Esophagus squamous epithelium (tissue), 5 donors: ENCODE measurements at regions not wholly inside any gene's neighbourhood (a gene's known extent, or its start where the extent isn't known, plus 50 kb on each side); places are given as distances from the start of the nearest gene placed in this dataset.

Experiments
- DNase-seq: peaks from one replicate; lab custom pipeline; 2025; lab: John Stamatoyannopoulos, UW
- H3K27ac ChIP-seq, 4 donors: fragments of 200-600 bp; sonication (generic); one replicate each; pipeline ENCODE4 v1.5.1; 2016 to 2019; ENCODE audit warnings: mild to moderate bottlenecking in 1 of 4
- H3K27me3 ChIP-seq, 4 donors: fragments of 200-600 bp; sonication (generic); 1 replicate in 3 of 4; 2 replicates in 1 of 4; pipeline versions ENCODE4 v1.5.1 to v1.6.0; 2017 to 2021; ENCODE audit warnings: antibody characterized with exemption in 1 of 4
- H3K36me3 ChIP-seq, 3 donors: fragments of 200-600 bp; sonication (generic); one replicate each; pipeline ENCODE4 v1.5.1; 2016 to 2019
- H3K4me1 ChIP-seq, 3 donors: fragments of 200-600 bp; sonication (generic); one replicate each; pipeline ENCODE4 v1.5.1; 2017 to 2019
- H3K4me3 ChIP-seq, 4 donors: fragments of 200-600 bp; sonication (generic); 1 replicate in 3 of 4; 2 replicates in 1 of 4; pipeline ENCODE4 v1.5.1; 2016 to 2019; ENCODE audit warnings: mild to moderate bottlenecking in 2 of 4, moderate library complexity in 1 of 4
- H3K9me3 ChIP-seq, 3 donors: fragments of 200-600 bp; sonication (generic); one replicate each; pipeline ENCODE4 v1.5.1; 2016 to 2019
- POLR2A ChIP-seq, 4 donors: fragments of 450-650 bp; IDR thresholded peaks; one replicate each; pipeline ENCODE4 v1.6.1; 2017; ENCODE audit warnings: antibody characterized with exemption in 4 of 4, mild to moderate bottlenecking in 4 of 4, moderate library complexity in 3 of 4
- WGBS, 2 donors: methylation state at CpG; one replicate each; pipeline ENCODE4 v1.1.5; 2018; 5-methylcytosine and 5-hydroxymethylcytosine counted together
- intact Hi-C: fragments of 100-400 bp; cut with DNase I; formaldehyde crosslinking; loops from one replicate; pipeline ENCODE4 v1.15.0; 2022
- TF ChIP-seq, protein P1 (sequence below), 6 experiments: fragments of 450-650 bp in 4 of 6; fragments of 200-600 bp in 2 of 6; sonication (generic) in 2 of 6; IDR thresholded peaks; one replicate each; pipeline ENCODE4 v1.5.1; 2016 to 2019; ENCODE audit warnings: antibody characterized with exemption in 6 of 6, mild to moderate bottlenecking in 4 of 6, moderate library complexity in 4 of 6
- donor health status: DM: yes; HTN: yes; CAD: no.

DNA sequence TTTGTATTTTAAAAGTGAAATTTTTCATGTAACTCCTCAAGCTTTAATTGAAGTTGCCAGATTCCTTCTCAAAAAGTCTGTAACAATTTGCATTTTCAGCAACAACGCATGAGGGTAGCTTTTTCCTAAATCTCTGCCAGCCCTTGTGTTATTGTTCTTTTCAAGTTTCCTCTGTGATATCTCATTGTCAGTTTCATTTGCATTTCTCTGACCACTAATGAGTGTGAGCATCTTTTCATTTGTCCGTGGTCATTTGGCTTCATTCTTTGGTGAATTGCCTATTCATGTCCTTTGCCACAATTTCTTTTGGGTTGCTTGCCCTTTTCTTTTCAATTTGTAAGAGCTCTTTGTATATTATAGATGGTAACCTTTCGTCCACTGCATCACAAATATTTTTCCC is 68.0 kb upstream of the NKD1 start:
- H3K36me3 ChIP-seq = no peaks in the 10 kb centered on the region
- TF ChIP-seq, protein P1, sequence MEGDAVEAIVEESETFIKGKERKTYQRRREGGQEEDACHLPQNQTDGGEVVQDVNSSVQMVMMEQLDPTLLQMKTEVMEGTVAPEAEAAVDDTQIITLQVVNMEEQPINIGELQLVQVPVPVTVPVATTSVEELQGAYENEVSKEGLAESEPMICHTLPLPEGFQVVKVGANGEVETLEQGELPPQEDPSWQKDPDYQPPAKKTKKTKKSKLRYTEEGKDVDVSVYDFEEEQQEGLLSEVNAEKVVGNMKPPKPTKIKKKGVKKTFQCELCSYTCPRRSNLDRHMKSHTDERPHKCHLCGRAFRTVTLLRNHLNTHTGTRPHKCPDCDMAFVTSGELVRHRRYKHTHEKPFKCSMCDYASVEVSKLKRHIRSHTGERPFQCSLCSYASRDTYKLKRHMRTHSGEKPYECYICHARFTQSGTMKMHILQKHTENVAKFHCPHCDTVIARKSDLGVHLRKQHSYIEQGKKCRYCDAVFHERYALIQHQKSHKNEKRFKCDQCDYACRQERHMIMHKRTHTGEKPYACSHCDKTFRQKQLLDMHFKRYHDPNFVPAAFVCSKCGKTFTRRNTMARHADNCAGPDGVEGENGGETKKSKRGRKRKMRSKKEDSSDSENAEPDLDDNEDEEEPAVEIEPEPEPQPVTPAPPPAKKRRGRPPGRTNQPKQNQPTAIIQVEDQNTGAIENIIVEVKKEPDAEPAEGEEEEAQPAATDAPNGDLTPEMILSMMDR (IDR thresholded peaks at IDR 0.05) = no peak
- no peak for TF ChIP-seq POLR2A (IDR thresholded peaks at IDR 0.05)
- peaks cover 0 to 8% (median 0%) of the 10 kb centered on the region in 3 donors for H3K4me1 ChIP-seq
- no peak overlapping the region for H3K27ac ChIP-seq
- peaks cover 0 to 8% (median 0%) of the 10 kb centered on the region in 3 donors for H3K9me3 ChIP-seq
- 55 to 68% methylated on average over 3 of the region's 3 CpGs for WGBS, 2 donors
- DNase-seq = no peak
- intact Hi-C loops = no loop called here
- no peak overlapping the region for H3K4me3 ChIP-seq
- peaks cover 0 to 28% (median 0%) of the 10 kb centered on the region in 4 donors for H3K27me3 ChIP-seq

DNA sequence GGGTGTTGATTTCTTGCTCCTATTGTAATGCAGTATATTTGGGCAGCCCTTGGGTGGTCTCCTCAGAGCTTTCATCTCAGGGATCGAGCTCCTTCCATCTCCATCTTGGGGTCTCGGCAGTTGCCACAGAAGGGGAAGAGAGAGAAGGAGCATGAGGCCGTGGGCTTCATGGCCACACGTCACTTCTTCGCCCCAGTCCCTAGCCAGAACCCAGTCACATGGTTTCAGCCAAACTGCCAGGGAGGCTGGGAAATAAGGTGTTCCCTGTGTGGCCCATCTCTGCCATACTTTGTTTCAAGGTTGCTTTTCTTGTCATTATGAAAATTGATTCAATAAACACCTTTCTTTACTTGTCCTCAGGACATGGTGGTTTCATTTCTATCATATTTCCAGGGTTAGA is 68.4 kb upstream of the NKD1 start:
- no peak for DNase-seq
- 84 to 92% methylated on average over 4 to 5 of the region's 5 CpGs for WGBS, 2 donors
- intact Hi-C loops = no loop called here
- Histone ChIP-seq H3K36me3 (no peaks in the 10 kb centered on the region), H3K4me3 (no peak overlapping the region), H3K4me1 (peaks cover 0 to 8% (median 0%) of the 10 kb centered on the region in 3 donors), H3K27ac (no peak overlapping the region), H3K9me3 (peaks cover 0 to 4% (median 0%) of the 10 kb centered on the region in 3 donors), H3K27me3 (peaks cover 0 to 24% (median 0%) of the 10 kb centered on the region in 4 donors)
- TF ChIP-seq, protein P1 (IDR thresholded peaks at IDR 0.05) = no peak
- no peak for TF ChIP-seq POLR2A (IDR thresholded peaks at IDR 0.05)

DNA sequence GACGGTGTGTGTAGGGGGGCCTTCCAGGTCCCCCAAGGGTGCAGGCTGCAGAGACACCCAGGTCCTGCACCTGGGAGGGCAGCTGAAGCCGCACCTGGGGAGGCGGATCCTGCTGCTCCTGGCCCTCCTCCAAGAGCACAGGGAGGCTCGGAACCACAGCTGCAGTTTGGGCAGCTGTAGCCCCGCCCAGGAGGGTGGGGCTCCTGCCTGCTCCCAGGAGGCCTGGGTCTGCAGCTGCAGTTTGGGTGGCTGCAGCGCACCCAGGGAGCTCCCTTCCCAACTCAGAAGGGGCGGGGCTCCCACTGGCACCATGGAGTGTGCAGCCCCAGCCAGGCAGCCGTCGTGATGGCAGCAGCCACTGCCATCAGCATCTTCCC is 69.4 kb upstream of the NKD1 start:
- H3K27me3 ChIP-seq = peaks cover 0 to 21% (median 0%) of the 10 kb centered on the region in 4 donors
- H3K36me3 ChIP-seq = no peaks in the 10 kb centered on the region
- WGBS, 2 donors = 53% methylated on average over 6 of the region's 9 CpGs; no CpG with 5 or more reads in 1 of the 2 donors
- no peak overlapping the region for H3K4me3 ChIP-seq
- H3K4me1 ChIP-seq = peaks cover 0 to 8% (median 0%) of the 10 kb centered on the region in 3 donors
- H3K9me3 ChIP-seq = no peaks in the 10 kb centered on the region
- TF ChIP-seq POLR2A (IDR thresholded peaks at IDR 0.05) = no peak
- TF ChIP-seq, protein P1 (IDR thresholded peaks at IDR 0.05) = no peak
- DNase-seq = no peak
- intact Hi-C loops = no loop called here
- H3K27ac ChIP-seq = no peak overlapping the region

DNA sequence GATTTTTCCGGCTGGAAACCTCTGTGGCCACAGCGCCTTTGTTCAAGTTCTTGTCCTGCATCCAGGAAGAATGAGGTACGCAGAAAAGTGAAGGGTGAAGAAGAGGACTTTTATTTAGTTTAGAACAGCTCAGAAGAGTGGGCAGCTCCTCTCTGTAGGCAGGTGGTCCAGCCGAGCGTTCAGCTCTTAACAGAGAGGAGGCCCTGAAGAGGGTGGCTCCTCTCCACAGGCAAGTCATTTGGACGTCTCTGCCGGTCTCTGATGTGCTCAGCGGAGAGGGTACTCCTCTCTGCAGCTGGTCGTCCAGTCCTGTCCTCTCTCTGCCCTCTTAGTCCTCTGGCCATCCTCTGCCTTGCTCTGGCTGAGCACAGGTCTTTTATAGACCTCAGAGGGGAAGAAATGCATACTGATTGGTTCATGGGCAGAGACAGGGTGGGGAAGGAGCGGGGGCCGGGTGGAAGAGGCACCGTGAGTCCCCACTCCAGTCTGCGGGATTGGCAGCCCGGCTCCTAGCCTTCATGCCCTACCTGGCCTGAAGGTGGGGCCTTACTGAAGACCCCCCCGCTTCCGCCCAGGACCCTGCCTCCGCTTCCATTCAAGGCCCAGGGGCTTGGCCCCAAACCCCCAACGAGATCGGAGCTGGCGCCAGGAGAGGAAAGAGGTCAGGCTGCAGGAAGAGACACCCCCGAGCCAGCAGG is 70.0 kb upstream of the NKD1 start:
- H3K9me3 ChIP-seq = no peaks in the 10 kb centered on the region
- H3K27me3 ChIP-seq = peaks cover 0 to 21% (median 0%) of the 10 kb centered on the region in 4 donors
- peaks cover 0 to 12% (median 0%) of the 10 kb centered on the region in 3 donors for H3K4me1 ChIP-seq
- 53 to 61% methylated on average over 3 to 9 of the region's 21 CpGs for WGBS, 2 donors
- TF ChIP-seq POLR2A (IDR thresholded peaks at IDR 0.05) = no peak
- TF ChIP-seq, protein P1 (IDR thresholded peaks at IDR 0.05) = no peak
- H3K27ac ChIP-seq = no peak overlapping the region
- H3K4me3 ChIP-seq = no peak overlapping the region
- no peaks in the 10 kb centered on the region for H3K36me3 ChIP-seq
- intact Hi-C loops = no loop called here
- DNase-seq = no peak

DNA sequence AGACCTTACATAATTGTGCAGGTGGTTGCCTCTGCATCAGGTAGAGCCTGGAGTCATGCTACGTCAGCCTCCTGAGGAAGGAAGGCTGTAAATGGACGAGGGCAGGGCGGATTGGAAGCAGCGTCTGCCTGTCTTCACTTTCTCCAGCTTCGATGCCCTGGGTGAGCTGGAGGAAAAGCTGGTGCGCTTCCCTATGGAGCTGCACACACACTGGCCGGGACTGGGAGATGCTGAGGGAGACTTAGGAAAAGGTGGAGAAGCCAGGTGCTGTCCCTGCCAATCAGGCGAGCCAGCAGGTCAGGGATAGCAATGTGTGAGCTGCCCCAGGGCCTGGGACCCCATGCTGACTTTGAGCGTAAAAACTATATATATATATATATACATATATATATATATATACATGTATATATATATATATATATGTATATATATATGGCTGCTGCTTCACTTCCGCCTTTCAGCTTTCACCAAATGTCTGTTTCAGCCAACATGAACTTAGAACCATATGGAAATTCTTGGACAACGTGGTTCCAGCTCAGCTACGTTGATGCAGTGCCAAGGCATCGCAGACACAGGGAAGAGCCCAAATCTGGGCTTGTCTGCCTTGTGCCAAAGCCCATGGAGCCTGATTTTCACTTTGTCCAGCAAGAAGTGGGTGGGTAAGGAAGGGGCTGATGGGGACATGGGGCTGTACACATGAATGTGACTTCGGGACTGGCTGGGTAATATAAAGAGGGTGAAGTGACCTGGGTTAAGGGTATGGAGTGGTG is 71.5 kb upstream of the NKD1 start:
- DNase-seq = no peak
- Histone ChIP-seq H3K9me3 (no peaks in the 10 kb centered on the region), H3K36me3 (no peaks in the 10 kb centered on the region), H3K27ac (no peak overlapping the region), H3K4me3 (no peak overlapping the region), H3K4me1 (peaks cover 0 to 13% (median 0%) of the 10 kb centered on the region in 3 donors), H3K27me3 (peaks cover 0 to 21% (median 0%) of the 10 kb centered on the region in 4 donors)
- intact Hi-C loops = no loop called here
- 64 to 72% methylated on average over 12 of the region's 14 CpGs for WGBS, 2 donors
- TF ChIP-seq POLR2A (IDR thresholded peaks at IDR 0.05) = no peak
- TF ChIP-seq, protein P1 (IDR thresholded peaks at IDR 0.05) = no peak
